ENCODE measurements at regions not wholly inside any gene's neighbourhood (a gene's known extent, or its start where the extent isn't known, plus 50 kb on each side); places are given as distances from the start of the nearest gene placed in this dataset.
A peak's percentile ranks its signal among the peaks of the same experiment; 100 is the strongest.

DNA sequence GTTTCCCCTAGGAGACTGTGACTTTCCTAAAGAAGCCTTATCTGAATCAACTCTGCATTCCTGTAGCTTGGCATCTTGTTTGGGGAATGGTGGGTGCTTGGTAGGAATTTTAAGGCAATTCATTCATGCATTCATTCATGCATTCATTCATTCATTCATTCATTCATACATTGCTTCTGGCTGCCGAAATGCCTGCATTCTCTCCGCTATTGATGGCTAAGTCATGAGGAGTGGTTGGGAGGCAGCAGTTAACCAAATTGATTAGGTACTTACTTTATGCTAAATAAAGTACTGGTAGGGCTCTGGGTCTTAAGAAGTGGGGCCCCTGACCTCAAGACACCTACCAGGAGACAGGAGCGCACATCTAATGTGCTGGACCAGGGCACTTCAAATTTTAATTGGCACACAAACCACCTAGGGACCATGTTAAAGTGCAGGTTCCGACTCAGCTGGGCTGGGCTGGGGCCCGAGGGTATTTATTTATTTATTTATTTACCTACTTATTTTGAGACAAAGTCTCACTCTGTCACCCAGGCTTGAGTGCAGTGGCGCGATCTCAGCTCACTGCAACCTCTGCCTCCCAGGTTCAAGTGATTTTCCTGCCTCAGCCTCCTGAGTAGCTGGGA is 127.6 kb downstream of the ANKRD60 start:
- peak overlapping the region in 1 of 6 donors; percentile 73 for H3K27ac Mint-ChIP-seq
- ATAC-seq (ENCODE audit: low read depth in 2 of 2) (no peak), DNase-seq (no peak)
- peaks cover 0 to 31% (median 28%) of the 10 kb centered on the region in 3 donors for H3K27me3 Mint-ChIP-seq
- peaks cover 0 to 7% (median 0%) of the 10 kb centered on the region in 7 donors for H3K9me3 Mint-ChIP-seq
- H3K4me1 Mint-ChIP-seq = no peaks in the 10 kb centered on the region
- peak overlapping the region in 1 of 8 donors; percentile 65 for H3K4me3 Mint-ChIP-seq
- no peaks in the 10 kb centered on the region for H3K36me3 Mint-ChIP-seq

DNA sequence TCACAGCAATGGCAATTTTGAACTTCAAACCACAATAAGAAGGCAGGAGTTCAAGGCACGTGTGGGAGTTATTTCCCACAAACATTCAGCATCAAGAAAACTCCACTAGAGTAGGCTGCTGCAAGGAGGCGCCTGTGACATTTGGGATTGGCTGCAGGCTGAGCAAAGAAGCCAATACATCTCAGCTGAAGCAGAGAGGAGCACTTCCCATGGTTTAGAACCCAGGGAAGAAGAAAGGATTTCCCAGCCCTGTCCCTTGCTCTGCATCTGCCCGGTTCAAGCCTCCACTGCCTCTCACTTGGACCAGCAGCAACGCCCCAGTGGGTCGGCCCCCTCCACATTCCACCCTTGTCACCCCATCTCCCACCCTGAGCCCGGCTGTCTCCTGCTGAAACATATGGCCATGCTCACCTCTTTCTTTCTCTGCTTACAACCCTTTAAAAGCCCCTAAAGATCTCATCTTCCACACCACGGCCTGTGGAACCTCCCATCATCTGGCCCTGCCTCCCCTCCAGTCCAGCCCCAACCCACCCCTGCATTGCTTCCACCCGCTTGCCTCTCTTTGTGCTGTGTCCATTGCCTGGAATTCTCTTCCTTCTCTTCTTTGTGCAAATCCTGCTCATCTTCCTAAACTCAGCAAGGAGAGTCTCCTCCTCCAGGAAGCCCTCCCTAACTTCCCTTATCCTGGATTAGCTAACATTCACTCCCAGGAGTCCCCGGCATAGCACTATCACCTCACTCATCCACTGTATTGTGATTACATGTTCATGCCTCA is 128.3 kb downstream of the ANKRD60 start:
- no peaks in the 10 kb centered on the region for H3K4me1 Mint-ChIP-seq
- no peaks in the 10 kb centered on the region for H3K36me3 Mint-ChIP-seq
- no peak overlapping the region for H3K27ac Mint-ChIP-seq
- DNase-seq (no peak), ATAC-seq (ENCODE audit: low read depth in 2 of 2) (no peak)
- H3K27me3 Mint-ChIP-seq = peaks cover 0 to 26% (median 24%) of the 10 kb centered on the region in 3 donors
- H3K9me3 Mint-ChIP-seq = no peaks in the 10 kb centered on the region
- peak overlapping the region in 1 of 8 donors; percentile 65 for H3K4me3 Mint-ChIP-seq

DNA sequence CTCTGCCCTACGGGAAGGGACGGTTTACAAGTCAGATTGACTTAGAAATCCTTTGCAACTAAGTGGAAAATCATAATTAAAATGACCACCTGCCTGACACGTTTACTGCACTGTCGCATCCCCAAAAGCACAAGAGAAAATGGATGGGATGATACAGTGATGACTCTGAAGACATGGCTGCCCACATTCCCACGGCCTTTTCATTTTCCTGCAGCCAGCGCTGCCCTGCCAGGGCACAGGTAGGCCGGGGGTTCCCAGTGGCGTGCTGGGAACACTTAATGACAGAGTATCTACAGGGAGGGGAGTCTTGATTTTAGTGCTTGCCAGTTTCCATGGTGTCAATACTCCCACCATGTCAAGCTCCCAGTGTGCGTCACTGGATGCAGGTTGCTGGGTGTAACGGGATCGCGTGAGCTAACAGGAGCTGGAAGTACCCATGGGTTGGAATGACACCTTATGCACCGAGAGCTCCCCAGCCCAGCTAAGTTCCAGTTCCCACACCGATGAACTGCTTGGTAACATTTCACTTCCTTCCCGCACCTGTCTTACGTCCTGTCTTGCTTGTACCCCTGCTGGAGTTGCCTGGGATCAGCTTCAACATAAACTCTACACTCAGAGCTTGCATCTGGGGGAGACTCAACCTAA is 129.0 kb downstream of the ANKRD60 start:
- no peaks in the 10 kb centered on the region for H3K4me1 Mint-ChIP-seq
- H3K27ac Mint-ChIP-seq = no peak overlapping the region
- ATAC-seq (ENCODE audit: low read depth in 2 of 2) (no peak), DNase-seq (no peak)
- no peaks in the 10 kb centered on the region for H3K9me3 Mint-ChIP-seq
- H3K27me3 Mint-ChIP-seq = peaks cover 0 to 26% (median 23%) of the 10 kb centered on the region in 3 donors
- H3K36me3 Mint-ChIP-seq = no peaks in the 10 kb centered on the region
- no peak overlapping the region for H3K4me3 Mint-ChIP-seq

DNA sequence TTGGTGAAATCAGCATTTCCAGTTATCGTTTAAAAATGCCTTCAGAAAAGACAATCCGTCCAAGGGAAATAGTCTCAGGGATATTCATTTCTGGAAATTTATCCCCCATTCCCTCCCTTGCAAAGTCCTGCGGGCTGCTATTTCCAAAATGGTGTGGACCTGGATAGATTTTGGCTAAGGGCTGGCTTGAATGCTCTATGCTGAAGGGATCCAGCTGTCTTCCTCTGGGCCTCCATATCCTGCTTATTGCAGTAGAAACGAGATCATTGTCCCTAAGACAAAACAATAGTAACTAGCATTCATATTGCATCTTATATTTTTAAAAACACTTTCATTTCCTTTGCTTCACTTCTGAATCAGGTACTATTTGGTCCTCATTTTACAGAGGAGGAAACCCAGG is 129.9 kb downstream of the ANKRD60 start:
- Mint-ChIP-seq H3K4me1 (no peaks in the 10 kb centered on the region), H3K4me3 (no peak overlapping the region), H3K27me3 (peaks cover 2 to 33% (median 23%) of the 10 kb centered on the region in 3 donors), H3K36me3 (no peaks in the 10 kb centered on the region), H3K9me3 (no peaks in the 10 kb centered on the region), H3K27ac (no peak overlapping the region)
- DNase-seq (no peak), ATAC-seq (ENCODE audit: low read depth in 2 of 2) (no peak)

DNA sequence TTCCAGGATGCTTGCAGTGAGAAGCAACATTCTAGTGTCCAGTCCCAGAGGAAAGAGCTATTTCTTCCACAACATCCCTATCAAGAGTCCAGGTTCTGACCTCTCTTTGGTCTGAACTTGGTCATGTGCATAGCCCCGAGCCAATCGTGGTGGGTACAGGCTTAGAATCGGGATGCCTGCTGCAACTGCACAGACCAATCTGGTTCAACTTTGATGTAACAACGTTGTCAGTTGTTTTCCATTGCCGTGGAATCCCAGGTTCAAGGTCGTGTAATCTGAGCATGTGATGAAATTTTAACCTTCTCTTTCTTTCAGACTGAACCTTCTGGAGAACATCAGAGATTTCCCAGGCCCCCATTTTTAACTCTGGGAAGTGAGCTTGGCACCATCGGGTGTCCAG is 130.5 kb downstream of the ANKRD60 start:
- no peaks in the 10 kb centered on the region for H3K4me1 Mint-ChIP-seq
- no peak for DNase-seq
- H3K27ac Mint-ChIP-seq = no peak overlapping the region
- no peak overlapping the region for H3K4me3 Mint-ChIP-seq
- H3K36me3 Mint-ChIP-seq = no peaks in the 10 kb centered on the region
- H3K9me3 Mint-ChIP-seq = no peaks in the 10 kb centered on the region
- peaks cover 3 to 34% (median 23%) of the 10 kb centered on the region in 3 donors for H3K27me3 Mint-ChIP-seq
- ATAC-seq (ENCODE audit: low read depth in 2 of 2) = no peak

DNA sequence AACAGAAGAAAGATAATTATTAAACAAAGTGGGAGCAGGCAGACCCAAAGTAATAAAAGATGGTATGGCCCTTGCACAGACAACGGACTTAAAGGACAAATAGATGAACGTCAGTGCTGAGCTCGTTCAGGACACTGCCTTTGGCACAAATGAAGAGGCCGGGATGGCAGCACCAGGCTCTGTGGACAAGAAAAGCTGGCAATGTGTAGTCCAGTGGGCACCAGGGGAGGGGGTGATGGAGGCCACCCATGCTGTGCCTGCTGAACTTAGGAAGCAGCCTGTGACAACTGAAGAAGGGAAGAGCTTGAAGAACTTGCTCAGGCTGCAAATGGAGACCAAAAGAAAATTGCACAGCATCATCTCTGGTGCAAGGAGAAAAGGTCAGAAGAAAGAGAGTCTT is 131.0 kb downstream of the ANKRD60 start:
- Mint-ChIP-seq H3K36me3 (no peaks in the 10 kb centered on the region), H3K4me1 (no peaks in the 10 kb centered on the region), H3K4me3 (peak overlapping the region in 1 of 8 donors; percentile 21), H3K9me3 (no peaks in the 10 kb centered on the region), H3K27me3 (peaks cover 3 to 34% (median 27%) of the 10 kb centered on the region in 3 donors), H3K27ac (no peak overlapping the region)
- no peak for DNase-seq
- no peak for ATAC-seq (ENCODE audit: low read depth in 2 of 2)

DNA sequence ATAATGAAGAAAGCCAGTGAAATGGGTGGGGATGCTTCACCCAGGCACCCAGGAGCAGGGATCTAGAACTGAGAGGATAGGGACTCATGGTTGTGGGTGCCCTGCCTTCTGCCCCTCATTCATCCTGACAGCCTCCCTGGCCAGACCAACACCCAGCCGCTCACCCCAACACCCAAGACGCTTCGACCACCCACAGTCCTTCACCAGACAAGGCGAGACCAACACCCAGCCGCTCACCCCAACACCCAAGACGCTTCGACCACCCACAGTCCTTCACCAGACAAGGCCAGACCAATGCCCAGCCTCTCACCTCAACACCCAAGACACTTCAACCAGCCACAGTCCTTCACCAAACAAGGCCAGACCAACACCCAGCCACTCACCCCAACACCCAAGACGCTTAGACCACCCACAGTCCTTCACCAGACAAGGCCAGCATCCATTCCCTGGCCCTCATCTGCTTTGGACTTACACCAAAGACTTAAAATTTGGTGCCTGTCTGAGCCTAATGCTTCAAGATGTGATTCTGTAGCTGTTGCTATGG is 131.5 kb downstream of the ANKRD60 start:
- H3K4me3 Mint-ChIP-seq = no peak overlapping the region
- no peak for ATAC-seq (ENCODE audit: low read depth in 2 of 2)
- H3K36me3 Mint-ChIP-seq = no peaks in the 10 kb centered on the region
- DNase-seq = no peak
- peaks cover 3 to 34% (median 32%) of the 10 kb centered on the region in 3 donors for H3K27me3 Mint-ChIP-seq
- no peaks in the 10 kb centered on the region for H3K4me1 Mint-ChIP-seq
- H3K9me3 Mint-ChIP-seq = no peaks in the 10 kb centered on the region
- no peak overlapping the region for H3K27ac Mint-ChIP-seq

DNA sequence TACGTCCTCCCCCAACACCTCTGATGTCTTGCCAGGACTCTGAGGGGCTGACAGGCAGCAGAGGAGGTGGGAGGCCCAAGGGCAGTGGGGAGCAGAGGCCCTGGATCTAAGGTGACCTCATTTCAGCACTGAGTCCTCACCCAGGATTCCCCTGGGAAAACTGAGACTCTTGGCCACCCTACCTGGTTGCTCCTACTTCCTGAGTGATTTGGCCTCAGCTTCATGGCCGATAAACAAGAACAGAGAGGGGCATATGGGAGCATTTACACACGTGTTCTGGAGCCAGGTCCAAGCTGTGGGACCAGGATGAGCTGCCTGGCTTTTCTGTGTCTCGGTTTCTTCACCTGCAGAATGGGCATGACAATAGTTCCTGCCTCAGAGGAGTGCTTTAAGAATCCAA is 133.8 kb downstream of the ANKRD60 start:
- Mint-ChIP-seq H3K27ac (no peak overlapping the region), H3K27me3 (peaks cover 6 to 40% (median 37%) of the 10 kb centered on the region in 3 donors), H3K9me3 (peaks cover 0 to 2% (median 0%) of the 10 kb centered on the region in 7 donors), H3K4me3 (no peak overlapping the region), H3K4me1 (no peaks in the 10 kb centered on the region), H3K36me3 (no peaks in the 10 kb centered on the region)
- DNase-seq (no peak), ATAC-seq (ENCODE audit: low read depth in 2 of 2) (no peak)

DNA sequence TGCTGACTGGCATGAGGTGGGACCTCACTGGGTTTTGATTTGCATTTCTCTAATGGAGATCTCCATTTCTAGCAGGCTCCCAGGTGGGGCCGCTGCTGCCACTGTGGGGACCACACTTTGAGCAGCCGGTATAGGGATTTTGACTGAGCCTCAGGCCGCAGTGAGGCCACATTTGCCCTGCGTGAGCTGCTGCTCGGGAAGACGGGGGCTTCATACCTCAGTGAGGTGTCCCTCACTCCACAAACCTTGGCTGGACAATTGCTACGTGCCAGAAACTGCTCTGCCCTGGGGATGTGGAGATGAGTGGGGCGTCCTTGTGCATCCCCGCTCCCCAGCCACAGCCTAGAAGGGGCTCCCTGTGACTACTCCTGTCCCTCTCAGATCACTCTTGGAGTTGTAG is 134.3 kb downstream of the ANKRD60 start:
- Mint-ChIP-seq H3K27ac (no peak overlapping the region), H3K36me3 (no peaks in the 10 kb centered on the region), H3K4me1 (no peaks in the 10 kb centered on the region), H3K27me3 (peaks cover 6 to 40% (median 37%) of the 10 kb centered on the region in 3 donors), H3K4me3 (no peak overlapping the region), H3K9me3 (peaks cover 0 to 2% (median 0%) of the 10 kb centered on the region in 7 donors)
- no peak for ATAC-seq (ENCODE audit: low read depth in 2 of 2)
- DNase-seq = no peak

DNA sequence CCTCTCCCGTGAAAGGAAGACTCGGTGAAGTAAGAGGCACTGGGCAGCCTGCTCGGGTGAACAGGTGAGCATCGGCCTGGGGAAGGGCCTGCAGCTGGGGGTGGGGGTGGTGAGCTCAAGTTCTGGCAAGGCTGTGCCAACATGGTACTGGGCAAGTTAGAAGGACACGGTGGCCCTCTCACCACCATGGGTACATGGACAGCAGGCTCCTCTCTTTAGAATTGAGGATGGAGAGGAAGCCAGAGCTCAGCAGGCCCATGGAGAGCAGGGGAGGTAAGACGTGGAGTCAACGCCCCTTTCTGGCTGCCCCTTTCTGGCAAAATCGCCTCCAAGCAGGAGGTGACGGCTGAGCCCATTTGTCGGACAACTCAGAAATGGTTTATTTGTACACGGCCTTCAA is 135.6 kb downstream of the ANKRD60 start:
- DNase-seq (no peak), ATAC-seq (ENCODE audit: low read depth in 2 of 2) (no peak)
- Mint-ChIP-seq H3K27ac (no peak overlapping the region), H3K4me1 (no peaks in the 10 kb centered on the region), H3K9me3 (peaks cover 0 to 2% (median 0%) of the 10 kb centered on the region in 7 donors), H3K27me3 (peaks cover 6 to 39% (median 37%) of the 10 kb centered on the region in 3 donors), H3K36me3 (no peaks in the 10 kb centered on the region), H3K4me3 (no peak overlapping the region)

DNA sequence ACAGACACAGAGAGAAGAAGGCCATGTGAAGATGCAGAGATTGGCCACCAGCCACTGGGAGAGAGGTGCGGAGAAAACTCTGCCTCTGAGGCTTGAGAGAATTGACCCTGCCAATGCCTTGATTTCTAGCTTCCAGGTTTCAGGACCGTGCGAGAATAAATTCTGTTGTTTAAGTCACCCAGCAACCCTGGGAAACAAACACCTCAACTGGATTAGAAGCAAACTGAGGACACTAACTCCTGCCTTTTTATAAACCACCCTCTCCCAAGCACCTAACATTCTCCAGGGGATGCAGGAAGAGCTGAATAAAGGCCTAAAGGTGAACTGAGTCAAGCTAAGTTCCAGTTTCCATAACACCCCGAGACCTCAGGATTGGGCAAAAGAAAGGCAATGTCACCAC is 136.1 kb downstream of the ANKRD60 start:
- Mint-ChIP-seq H3K27ac (no peak overlapping the region), H3K9me3 (peaks cover 0 to 2% (median 0%) of the 10 kb centered on the region in 7 donors), H3K27me3 (peaks cover 6 to 34% (median 34%) of the 10 kb centered on the region in 3 donors), H3K36me3 (no peaks in the 10 kb centered on the region), H3K4me1 (no peaks in the 10 kb centered on the region), H3K4me3 (no peak overlapping the region)
- DNase-seq (no peak), ATAC-seq (ENCODE audit: low read depth in 2 of 2) (no peak)

DNA sequence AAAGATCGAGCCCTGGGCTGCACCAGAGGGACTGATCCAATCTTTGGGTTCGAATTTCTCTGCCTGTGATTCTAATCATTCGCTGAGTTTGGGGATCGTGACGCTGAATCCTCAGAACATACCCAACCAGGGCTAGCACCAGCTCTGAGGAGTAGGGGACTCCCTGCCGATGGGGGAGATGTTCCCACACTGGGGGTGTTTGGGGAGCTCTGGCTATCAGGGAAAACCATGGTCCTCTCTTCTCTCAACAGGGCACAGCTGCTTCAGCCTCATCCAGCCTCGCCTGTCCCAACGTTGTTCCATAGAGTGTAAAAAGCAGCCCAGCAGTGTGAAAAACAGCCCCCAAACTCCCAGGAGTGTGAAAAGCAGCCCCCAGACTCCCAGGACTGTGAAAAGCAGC is 136.6 kb downstream of the ANKRD60 start:
- Mint-ChIP-seq H3K4me3 (no peak overlapping the region), H3K27ac (no peak overlapping the region), H3K4me1 (no peaks in the 10 kb centered on the region), H3K9me3 (peaks cover 0 to 2% (median 0%) of the 10 kb centered on the region in 7 donors), H3K27me3 (peaks cover 8 to 29% (median 29%) of the 10 kb centered on the region in 3 donors), H3K36me3 (no peaks in the 10 kb centered on the region)
- DNase-seq (no peak), ATAC-seq (ENCODE audit: low read depth in 2 of 2) (no peak)

DNA sequence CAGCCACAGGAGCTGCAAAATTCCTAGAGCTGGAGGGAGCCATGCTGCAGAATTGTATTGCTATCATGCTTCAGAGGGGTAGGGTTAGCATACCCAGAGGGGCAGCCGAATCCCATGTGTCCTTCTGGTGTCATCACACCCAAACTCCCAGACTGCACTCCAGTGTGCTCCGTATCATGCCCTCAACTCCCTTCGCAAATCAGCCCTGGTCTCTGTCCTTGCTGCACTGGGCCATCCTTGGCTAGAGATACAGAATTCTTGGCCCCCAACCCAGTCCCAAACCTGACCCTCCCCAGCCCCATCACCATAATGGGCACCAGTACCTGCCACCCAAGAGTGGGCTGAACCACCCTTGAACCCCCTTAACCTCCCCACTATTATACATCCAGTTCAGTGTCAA is 138.3 kb downstream of the ANKRD60 start:
- Mint-ChIP-seq H3K9me3 (peaks cover 0 to 2% (median 0%) of the 10 kb centered on the region in 7 donors), H3K4me3 (no peak overlapping the region), H3K4me1 (no peaks in the 10 kb centered on the region), H3K36me3 (no peaks in the 10 kb centered on the region), H3K27ac (no peak overlapping the region), H3K27me3 (peaks cover 10 to 26% (median 22%) of the 10 kb centered on the region in 3 donors)
- DNase-seq (no peak), ATAC-seq (ENCODE audit: low read depth in 2 of 2) (no peak)
